ENCODE measurements at regions not wholly inside any gene's neighbourhood (a gene's known extent, or its start where the extent isn't known, plus 50 kb on each side); places are given as distances from the start of the nearest gene placed in this dataset.

- DNase-seq: peak in 16 of 56 donors; percentile 1 to 58 (median 12)
Observed at GRCh38 chr20:37598575-37599342, 71.1 kb upstream of the BLCAP start.

GRCh38 chr20:37598100-37598543 lies 70.4 kb upstream of the BLCAP start:
- DNase-seq: peak in 7 of 56 donors; percentile 1 to 53 (median 16)

- DNase-seq: no peak
Observed at GRCh38 chr20:37596890-37597536, 69.3 kb upstream of the BLCAP start.

- peak in 1 of 56 donors; percentile 2 for DNase-seq
Observed at GRCh38 chr20:37596168-37596567, 68.5 kb upstream of the BLCAP start.

GRCh38 chr20:37593710-37594109 lies 66.0 kb upstream of the BLCAP start:
- no peak for DNase-seq

- no peak for DNase-seq
Observed at GRCh38 chr20:37590938-37591490, 63.3 kb upstream of the BLCAP start.

GRCh38 chr20:37586078-37586477 lies 58.4 kb upstream of the BLCAP start:
- no peak for DNase-seq

- no peak for DNase-seq
Observed at GRCh38 chr20:37584238-37584807, 56.6 kb upstream of the BLCAP start.

- DNase-seq: no peak
Observed at GRCh38 chr20:37581246-37581645, 53.6 kb upstream of the BLCAP start.

- no peak for DNase-seq
Observed at GRCh38 chr20:37580069-37580468, 52.4 kb upstream of the BLCAP start.

- DNase-seq: no peak
Observed at GRCh38 chr20:37579106-37579505, 51.4 kb upstream of the BLCAP start.

- DNase-seq: no peak
Observed at GRCh38 chr20:37577981-37578380, 50.3 kb upstream of the BLCAP start.

All from nucleus accumbens (tissue), 56 donors.